ENCODE measurements at regions not wholly inside any gene's neighbourhood (a gene's known extent, or its start where the extent isn't known, plus 50 kb on each side); places are given as distances from the start of the nearest gene placed in this dataset.

- TF ChIP-seq CTCF (conservative IDR thresholded peaks at IDR 0.05; ENCODE audit: low read length) (no peak), EZH2phosphoT487 (IDR thresholded peaks at IDR 0.05; ENCODE audit: borderline replicate concordance) (no peak)
Measured at GRCh38 chr14:31977001-31977556, 100.0 kb upstream of the ARHGAP5 start.
